Suprapubic skin (tissue), 4 donors: ENCODE measurements at regions not wholly inside any gene's neighbourhood (a gene's known extent, or its start where the extent isn't known, plus 50 kb on each side); places are given as distances from the start of the nearest gene placed in this dataset.

Experiments used
- CTCF ChIP-seq, 2 donors: fragments of 200-600 bp in 1 of 2; fragments of 450-650 bp in 1 of 2; sonication (generic) in 1 of 2; IDR thresholded peaks; one replicate each; pipeline ENCODE4 v1.5.1; 2016 to 2019; ENCODE audit warnings: antibody characterized with exemption in 2 of 2, mild to moderate bottlenecking in 1 of 2, moderate library complexity in 1 of 2
- EP300 ChIP-seq: sonication (generic); formaldehyde crosslinking; IDR thresholded peaks from one replicate; pipeline ENCODE4 v1.6.1; 2017; ENCODE audit warnings: antibody characterized with exemption
- POLR2A ChIP-seq, 2 donors: fragments of 450-650 bp; IDR thresholded peaks; one replicate each; pipeline ENCODE4 v1.6.1; 2017; ENCODE audit warnings: antibody characterized with exemption in 2 of 2, mild to moderate bottlenecking in 2 of 2, moderate library complexity in 2 of 2
- POLR2AphosphoS5 ChIP-seq, 3 donors: sonication (generic); formaldehyde crosslinking; IDR thresholded peaks; one replicate each; pipeline ENCODE4 v1.6.1; 2017; ENCODE audit warnings: antibody characterized with exemption in 3 of 3

DNA sequence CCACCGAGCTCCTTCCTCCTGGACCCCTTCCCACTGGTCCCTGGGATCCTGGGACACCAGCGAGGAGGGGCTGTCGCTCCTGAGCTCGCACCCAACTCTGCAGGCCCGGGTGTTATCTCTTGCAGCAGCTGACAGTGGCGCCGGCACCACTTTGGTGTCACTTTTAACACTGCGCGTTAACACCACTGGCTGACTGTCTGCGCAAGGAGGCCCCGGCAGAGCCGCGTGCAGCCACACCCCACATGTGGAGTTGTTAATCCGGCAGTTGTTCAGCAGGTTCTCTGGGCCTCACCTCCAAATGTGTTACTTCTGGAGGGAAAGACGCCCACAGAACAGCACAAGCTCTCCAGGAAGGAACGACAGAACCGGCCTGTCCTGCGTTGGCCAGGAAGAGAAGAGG is 155.0 kb upstream of the GLI2 start:
- TF ChIP-seq CTCF (IDR thresholded peaks at IDR 0.05), result no peak
- no peak for TF ChIP-seq EP300
- no peak for TF ChIP-seq POLR2A (IDR thresholded peaks at IDR 0.05)
- peak in 1 of 3 donors; percentile 19 for TF ChIP-seq POLR2AphosphoS5 (IDR thresholded peaks at IDR 0.05)
